ENCODE measurements at regions not wholly inside any gene's neighbourhood (a gene's known extent, or its start where the extent isn't known, plus 50 kb on each side); places are given as distances from the start of the nearest gene placed in this dataset.
"Not testable (repeated sequence)": the region's sequence is repeated elsewhere in the genome, so short reads cannot be mapped to it uniquely, and the experiment has no call there.

- no peak for DNase-seq (ENCODE audit: low read depth)
Observed at GRCh38 chr6:138662471-138662870, 111.1 kb upstream of the CCDC28A start.

- no peak for DNase-seq (ENCODE audit: low read depth)
Observed at GRCh38 chr6:138663892-138664291, 109.7 kb upstream of the CCDC28A start.

GRCh38 chr6:138664745-138665144 is 108.8 kb upstream of the CCDC28A start:
- DNase-seq (ENCODE audit: low read depth): no peak

GRCh38 chr6:138666636-138667035 is 106.9 kb upstream of the CCDC28A start:
- DNase-seq (ENCODE audit: low read depth): no peak

GRCh38 chr6:138667408-138667807 is 106.2 kb upstream of the CCDC28A start:
- DNase-seq (ENCODE audit: low read depth): no peak

GRCh38 chr6:138671351-138671750 is 102.2 kb upstream of the CCDC28A start:
- DNase-seq (ENCODE audit: low read depth): no peak

GRCh38 chr6:138673346-138674014 is 100.1 kb upstream of the CCDC28A start:
- no peak for DNase-seq (ENCODE audit: low read depth)

GRCh38 chr6:138674444-138674843 is 99.1 kb upstream of the CCDC28A start:
- DNase-seq (ENCODE audit: low read depth): not testable (repeated sequence)

GRCh38 chr6:138677538-138677937 is 96.0 kb upstream of the CCDC28A start:
- DNase-seq (ENCODE audit: low read depth): no peak

- no peak for DNase-seq (ENCODE audit: low read depth)
Observed at GRCh38 chr6:138678168-138678567, 95.4 kb upstream of the CCDC28A start.

- no peak for DNase-seq (ENCODE audit: low read depth)
Observed at GRCh38 chr6:138680085-138680484, 93.5 kb upstream of the CCDC28A start.

GRCh38 chr6:138681627-138682026 is 91.9 kb upstream of the CCDC28A start:
- DNase-seq (ENCODE audit: low read depth): no peak

GRCh38 chr6:138682704-138683527 is 90.7 kb upstream of the CCDC28A start:
- no peak for DNase-seq (ENCODE audit: low read depth)

GRCh38 chr6:138685257-138685656 is 88.3 kb upstream of the CCDC28A start:
- no peak for DNase-seq (ENCODE audit: low read depth)

GRCh38 chr6:138685781-138686180 is 87.8 kb upstream of the CCDC28A start:
- DNase-seq (ENCODE audit: low read depth): no peak

- no peak for DNase-seq (ENCODE audit: low read depth)
Observed at GRCh38 chr6:138688580-138688979, 85.0 kb upstream of the CCDC28A start.

- no peak for DNase-seq (ENCODE audit: low read depth)
Observed at GRCh38 chr6:138689849-138690248, 83.7 kb upstream of the CCDC28A start.

- DNase-seq (ENCODE audit: low read depth): no peak
Observed at GRCh38 chr6:138690975-138691594, 82.5 kb upstream of the CCDC28A start.

- no peak for DNase-seq (ENCODE audit: low read depth)
Observed at GRCh38 chr6:138691595-138692057, 81.9 kb upstream of the CCDC28A start.

- no peak for DNase-seq (ENCODE audit: low read depth)
Observed at GRCh38 chr6:138692058-138692977, 81.3 kb upstream of the CCDC28A start.

GRCh38 chr6:138692978-138693909 is 80.3 kb upstream of the CCDC28A start:
- DNase-seq (ENCODE audit: low read depth): no peak
